HT1080 (cell line): ENCODE measurements at regions not wholly inside any gene's neighbourhood (a gene's known extent, or its start where the extent isn't known, plus 50 kb on each side); places are given as distances from the start of the nearest gene placed in this dataset.

Experiments used
- DNase-seq: peaks from one replicate; pipeline ENCODE4 v3.0.0-alpha.2; 2015; ENCODE audit warnings: low read depth

DNA sequence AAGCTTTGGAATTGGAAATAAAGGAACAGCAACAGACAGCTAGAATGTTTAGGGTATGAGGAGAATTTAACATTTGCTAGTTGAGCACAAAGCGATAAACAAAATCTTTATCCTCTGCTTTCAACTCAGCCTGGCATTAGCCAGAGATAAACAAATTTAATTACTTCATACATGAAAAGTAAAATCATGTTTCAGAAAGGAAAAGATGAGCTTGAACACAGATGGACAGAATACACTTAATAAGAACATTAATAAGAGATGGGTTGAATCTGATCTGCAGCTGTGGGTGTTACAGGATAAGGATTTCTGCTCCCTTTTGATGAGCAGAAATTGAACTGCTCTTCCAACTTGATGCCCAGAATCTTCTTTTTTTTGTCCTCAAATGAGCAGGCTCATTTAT lies 275.2 kb downstream of the CSNK1G3 start:
- DNase-seq: no peak

DNA sequence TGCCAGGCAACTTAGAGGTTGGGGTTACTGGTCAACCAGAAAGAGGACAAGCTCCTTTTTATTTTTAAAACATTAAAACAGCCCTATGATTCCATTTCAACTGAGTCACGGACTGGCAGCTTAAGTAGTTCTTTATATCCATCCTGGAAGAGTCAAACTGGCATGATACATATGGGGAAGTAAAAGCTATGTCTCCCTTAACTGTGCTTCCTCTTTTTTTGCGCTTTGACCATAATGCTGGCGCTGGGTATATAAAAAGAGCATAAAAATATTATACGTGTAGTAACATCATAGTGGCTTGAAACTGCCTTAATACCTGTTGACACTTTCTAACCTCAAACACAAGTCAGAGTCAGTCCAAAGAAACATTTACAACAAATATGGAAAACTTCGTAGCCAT lies 274.4 kb downstream of the CSNK1G3 start:
- no peak for DNase-seq

DNA sequence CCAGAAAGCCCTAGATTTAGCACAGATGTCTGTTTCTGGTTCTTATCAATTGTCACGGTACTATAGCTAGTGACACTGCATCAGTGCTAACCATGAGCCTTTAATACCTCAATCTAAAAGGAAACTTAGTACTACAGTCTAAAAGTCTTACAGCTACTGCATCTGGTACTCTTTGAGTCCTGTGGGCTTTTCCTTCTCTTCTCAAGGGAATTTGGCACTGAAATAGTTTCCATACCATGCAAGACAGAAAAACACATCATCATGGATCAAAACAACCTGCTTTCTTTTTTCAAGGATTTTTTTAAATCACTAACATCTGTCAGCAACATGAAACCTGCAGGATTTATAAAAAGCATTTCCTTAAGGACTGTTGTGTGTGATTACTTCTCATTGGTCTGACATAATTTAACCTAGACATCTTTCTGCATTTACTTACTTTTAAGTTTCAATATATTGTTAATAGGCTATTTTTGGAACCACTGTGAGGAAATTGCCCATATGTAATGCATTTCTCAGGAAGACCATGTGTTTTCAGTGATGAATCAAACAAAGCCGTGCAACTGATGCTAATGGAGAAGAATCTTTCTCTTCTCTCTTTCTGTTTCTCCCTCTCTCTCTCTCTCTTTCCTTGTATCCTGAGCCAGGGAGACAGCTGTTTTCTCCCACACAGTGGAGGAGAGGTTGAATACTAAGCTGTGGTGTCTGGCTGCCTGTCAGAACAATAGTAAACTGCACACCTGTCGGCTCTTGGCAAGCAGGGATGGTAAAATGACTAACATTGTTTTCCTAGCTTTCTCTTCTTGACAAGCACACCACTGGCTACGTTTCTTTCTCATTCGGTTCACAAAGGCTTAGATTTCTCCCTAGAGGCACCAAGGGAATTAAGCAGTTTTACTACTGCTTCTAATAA lies 273.4 kb downstream of the CSNK1G3 start:
- no peak for DNase-seq

DNA sequence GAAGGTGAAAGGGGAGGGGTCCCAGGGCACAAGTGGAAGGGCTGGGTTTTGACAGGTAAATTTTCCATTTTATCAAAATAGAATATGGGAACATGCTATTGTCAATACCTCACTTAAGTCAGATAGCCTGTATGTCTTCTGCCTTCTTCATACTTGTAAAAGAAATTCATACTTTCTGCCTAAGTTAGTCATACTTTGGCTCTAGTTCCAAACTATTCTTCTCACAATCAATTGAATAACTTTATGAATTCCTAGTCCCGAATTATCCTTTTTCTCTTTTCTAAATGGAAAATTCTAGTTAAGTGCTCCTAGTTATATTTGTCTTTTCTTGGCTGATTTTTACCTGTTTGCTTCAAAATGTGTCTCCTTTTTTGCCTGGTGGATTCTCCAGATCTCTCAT lies 271.4 kb downstream of the CSNK1G3 start:
- DNase-seq: no peak

DNA sequence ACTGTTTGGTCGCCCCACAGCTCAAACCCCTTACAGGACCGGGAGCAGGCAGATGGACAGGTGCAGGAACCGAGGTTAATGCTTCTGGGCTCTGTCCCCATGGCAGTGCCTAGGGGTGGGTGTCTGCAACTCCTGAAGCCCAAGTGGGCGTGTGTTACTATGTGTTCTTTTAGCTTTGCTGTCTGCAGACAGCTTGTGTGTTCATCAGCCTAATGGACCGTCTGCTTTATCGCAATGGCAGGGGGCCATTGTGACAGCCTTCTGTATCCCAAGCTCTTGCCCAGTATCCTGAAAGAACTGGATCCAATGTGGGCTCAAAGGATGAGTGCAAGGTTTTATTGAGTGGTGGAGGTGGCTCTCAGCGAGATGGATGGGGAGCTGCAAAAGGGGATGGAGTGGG lies 266.7 kb downstream of the CSNK1G3 start:
- DNase-seq: no peak

DNA sequence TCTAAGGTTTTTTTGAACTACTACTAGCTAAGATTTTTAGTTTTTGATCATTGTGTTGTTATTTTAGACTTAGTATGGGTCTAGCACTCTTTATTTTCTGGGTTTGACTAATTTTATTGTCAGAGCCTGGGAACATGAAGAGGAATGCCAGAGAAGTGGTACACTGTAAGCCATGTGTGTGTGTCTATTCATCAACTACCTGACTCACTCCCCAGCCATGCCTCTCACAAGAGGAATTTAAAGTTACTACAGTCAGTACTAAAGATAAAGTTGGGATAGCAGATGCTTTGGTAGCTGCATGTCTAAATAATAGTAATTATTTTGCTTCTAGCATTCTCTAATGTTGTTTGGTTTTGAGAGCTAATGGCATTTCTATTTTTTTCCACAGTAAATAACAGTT lies 264.8 kb downstream of the CSNK1G3 start:
- DNase-seq: peak; percentile 60

DNA sequence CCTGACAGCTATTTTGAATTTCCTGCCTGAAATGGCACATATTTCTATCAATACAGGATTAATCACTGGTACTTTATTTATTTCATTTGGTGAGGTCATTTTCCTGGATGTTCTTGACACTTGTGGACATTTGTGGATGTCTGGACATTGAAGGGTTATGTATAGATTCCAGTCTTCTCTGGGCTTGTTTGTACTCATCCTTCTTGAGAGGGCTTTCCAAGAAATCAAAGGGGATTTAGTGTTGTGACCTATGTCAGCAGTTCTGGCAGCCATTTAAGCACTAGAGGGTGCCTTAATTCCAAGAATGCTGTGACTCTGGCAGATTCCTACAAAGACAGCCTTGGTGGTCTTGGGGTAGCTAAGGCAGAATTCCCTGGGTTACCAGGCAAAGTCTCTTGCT lies 259.7 kb downstream of the CSNK1G3 start:
- DNase-seq: no peak

DNA sequence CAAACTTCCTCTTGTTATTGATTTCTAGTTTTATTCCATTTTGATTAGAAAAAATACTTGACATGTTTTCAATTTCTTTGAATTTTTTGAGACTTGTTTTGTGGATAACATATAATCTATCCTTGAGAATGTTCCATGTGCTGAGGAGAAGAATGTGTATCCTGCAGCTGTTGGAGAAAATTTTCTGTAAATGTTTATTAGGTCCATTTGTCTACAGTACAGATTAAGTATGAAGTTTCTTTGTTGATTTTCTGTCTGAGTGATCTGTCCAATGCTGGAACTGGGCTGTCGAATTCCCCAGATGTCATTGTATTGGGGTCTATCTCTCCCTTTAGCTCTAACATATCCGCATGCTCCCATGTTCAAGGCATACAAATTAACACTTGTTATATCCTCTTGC lies 251.2 kb downstream of the CSNK1G3 start:
- no peak for DNase-seq

DNA sequence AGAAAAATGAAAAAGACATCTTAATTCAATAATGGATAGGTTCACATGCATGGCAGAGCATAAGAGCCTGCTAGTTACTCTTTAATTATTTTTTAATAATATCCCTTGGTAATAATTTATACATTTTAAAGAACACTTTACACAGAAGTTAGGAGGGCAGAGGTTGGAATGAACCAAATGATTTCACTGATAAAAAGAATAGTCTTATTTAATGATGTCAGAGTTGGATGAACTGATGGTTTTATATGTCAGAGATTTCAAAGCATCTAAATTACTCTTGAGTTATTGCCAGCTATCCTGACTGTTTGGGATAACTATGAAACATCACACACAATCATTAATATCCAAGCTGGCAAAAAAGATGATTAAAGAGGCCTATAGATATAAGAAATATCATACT lies 244.8 kb downstream of the CSNK1G3 start:
- no peak for DNase-seq

DNA sequence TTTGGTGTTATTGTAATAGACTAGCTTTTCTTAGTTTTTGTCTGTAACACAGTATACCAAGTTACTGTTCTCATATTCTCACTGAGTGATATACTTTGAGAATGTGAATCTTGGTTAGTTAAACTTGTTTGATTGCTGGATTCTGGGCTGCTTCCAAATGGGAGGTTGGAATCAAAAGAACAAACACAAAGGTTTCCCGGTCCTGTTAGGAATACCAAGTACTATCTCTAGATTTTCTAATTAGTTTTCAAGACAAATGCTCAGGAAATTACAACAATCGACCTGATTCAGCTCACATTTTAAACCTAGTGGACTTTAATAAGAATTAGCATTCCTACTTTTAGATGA lies 244.3 kb downstream of the CSNK1G3 start:
- DNase-seq: no peak

DNA sequence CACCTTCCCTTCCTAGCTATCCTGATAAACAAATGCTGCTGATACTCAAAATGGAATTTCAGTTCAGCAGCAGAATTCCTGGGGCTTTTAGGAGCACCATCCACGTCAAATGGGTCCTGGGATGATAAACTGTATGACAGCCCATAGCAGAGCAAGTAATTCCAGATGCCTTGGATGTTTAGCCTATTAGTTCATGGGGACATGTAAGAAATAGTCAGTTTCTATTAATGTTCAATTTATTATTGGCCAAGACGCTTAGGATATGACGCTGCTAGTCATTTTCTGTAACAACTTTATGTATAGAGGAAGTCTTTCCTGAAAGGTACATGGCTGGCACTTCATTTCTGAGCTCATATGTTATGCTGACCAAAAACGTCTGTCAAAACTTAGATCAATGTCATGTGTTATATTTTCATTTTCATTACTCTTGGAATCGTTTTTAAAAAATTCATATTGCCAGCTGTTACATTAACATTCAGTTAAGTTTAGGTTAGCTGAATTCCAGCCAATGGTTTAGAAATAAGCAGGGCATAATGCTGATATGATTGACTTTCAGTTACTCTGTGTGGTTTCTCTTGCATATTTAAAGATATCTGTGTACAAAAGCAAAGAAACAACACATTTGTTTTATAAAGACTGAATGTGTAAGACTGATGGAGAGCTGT lies 243.8 kb downstream of the CSNK1G3 start:
- DNase-seq: no peak

DNA sequence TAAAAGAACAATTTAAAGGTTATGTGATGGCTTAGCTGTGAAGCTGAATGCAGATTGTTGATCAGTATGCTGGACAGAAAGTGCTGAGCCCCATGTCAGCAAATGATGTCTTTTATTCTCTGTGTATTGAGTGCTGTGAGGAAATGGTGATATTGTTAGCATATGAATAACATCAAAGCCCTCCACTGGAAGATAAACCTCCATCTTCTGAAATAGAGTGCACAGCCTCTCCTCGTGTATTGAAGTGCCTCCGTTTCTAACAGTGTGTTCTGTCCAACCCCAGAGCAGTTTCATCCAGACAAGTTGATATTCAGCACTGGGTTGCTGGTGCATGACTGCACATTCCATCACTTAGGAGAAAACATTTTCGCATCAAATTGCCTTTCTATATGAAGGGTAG lies 242.9 kb downstream of the CSNK1G3 start:
- no peak for DNase-seq

DNA sequence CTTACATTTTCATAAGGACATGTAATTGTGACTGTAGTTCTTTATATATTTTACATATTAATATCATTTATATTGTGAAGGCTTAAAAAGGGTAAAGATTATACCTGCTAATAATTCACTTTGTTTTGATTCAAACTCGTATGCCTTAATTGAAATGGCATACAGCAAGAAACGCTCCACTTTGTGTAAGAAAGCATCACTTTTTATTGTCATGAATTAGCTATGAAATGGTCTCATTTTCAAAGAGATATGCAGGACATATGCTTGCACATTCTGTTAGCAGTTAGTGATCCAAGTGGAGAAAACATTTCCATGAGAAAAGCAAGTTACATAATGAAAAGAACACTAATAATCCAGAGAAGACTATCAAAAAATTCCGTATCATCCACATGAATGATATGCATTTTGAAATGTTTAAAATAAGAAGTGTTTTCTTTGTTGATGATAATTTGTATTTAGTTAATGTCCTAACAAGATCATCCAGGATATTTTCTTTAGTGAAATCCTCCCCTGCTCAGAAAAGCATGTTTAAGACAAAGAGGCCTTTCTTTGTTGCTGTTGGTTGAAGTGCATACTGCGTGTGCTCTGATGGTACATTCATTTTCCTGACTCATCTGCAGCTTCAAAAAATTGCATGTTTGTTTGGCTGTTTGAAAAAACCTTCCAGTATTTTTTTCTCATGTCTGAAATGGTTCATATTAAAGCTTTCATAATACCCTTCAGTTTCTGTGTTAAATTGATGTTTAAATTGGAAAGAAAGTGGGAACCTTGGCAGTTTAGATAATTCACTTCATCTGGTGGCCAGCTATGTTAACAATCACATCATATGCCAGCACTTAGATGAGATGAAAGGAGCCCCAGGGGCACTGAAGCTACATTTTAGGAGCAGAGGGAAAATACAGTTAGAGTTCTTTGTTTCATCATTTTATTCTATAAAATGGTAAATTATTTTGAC lies 242.2 kb downstream of the CSNK1G3 start:
- peak; percentile 54 for DNase-seq

DNA sequence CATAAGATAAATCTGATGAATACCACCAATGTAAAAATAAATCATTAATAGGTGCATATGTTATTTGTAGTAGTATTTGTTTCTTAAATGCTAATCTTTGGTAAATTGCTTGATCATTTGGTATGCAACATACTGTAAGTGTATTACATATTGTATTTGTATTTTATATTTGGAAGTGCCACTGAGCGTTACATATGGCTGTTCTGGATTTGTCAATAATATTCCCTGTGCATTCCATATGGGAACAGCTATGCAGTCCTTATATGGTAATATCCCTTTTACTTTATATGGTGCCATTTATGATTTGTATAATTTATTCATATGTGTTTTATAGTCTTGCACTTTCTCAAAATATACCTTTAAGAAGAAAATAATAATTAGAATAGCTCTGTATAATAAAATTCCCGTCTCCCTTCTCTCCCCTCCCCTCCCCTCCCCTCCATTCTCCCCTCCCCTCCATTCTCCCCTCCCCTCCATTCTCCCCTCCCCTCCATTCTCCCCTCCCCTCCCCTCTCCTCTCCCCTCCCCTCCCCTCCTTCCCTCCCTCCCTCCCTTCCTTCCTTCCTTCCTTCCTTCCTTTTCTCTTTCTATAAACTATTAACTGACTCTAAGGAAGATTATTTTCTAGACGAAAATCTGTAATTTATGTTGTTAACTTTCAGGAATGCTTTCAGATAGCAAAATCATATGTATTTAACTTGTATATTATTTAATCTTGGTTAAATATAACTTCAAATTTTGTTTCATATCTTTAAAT lies 241.4 kb downstream of the CSNK1G3 start:
- no peak for DNase-seq

DNA sequence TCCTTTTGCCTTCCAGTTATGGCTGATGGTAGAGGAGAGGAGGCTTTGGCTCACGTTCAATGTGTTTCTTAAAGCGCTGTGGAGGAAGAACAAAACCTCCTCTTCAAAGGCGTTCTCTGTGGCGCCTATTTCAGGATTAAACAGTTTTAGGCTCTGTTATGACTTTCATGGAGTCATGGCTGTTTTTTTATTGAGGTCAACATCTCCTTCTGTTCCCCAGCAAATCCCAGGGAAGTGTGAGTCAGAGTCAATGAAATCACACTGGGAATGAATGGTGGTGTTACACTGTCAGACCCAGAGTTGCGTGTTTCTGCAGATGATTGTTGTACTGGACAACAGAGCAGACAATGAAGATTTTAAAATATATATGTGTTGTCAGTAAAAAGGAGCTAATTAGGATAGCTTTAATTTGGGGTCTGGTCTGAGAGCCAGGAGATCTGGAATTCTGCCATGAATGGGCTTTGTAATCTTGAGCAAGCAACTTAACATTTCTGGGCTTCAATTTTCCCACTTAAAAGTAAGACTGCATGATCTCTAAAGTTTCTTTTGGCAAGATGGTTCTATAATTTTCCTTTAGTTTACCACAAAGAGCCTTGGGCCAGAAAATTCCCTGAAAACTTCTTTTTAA lies 240.7 kb downstream of the CSNK1G3 start:
- DNase-seq: peak; percentile 82

DNA sequence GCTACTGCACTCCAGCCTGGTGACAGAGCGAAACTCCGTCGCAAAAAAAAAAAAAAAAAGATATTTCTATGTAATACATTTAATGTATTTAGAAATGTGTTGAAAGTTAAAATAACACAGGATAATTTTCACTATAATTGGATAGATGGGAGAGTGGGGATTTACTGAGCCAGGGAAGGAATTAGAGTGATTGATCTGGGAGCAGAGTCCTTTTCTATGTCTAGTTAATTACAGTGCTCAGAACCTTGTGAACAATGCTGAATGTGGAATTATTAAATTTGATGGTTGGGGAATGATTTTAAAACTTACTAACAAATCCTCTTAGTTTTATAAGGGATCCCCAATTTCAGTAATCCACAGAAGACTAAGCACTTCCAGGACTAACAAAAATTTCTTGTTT lies 239.7 kb downstream of the CSNK1G3 start:
- DNase-seq: no peak

DNA sequence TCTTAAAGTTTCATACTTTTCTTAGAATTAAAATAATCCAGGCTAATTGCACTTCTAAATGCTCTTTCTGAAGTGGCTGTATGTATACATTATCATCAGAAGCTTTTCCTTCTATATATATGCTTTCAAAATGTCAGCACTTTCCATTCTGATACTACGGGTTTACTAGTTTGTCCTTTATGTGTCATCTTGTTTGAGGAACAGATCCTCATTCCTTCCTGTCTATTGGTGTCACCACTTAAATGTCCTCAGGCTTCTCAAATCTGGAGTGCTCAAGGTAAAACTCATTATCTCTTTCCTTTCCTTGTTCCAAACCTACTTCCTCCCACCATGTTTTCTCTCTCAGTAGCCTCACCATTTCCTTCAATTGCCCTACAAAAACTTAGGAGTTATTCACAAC lies 236.3 kb downstream of the CSNK1G3 start:
- DNase-seq: no peak

DNA sequence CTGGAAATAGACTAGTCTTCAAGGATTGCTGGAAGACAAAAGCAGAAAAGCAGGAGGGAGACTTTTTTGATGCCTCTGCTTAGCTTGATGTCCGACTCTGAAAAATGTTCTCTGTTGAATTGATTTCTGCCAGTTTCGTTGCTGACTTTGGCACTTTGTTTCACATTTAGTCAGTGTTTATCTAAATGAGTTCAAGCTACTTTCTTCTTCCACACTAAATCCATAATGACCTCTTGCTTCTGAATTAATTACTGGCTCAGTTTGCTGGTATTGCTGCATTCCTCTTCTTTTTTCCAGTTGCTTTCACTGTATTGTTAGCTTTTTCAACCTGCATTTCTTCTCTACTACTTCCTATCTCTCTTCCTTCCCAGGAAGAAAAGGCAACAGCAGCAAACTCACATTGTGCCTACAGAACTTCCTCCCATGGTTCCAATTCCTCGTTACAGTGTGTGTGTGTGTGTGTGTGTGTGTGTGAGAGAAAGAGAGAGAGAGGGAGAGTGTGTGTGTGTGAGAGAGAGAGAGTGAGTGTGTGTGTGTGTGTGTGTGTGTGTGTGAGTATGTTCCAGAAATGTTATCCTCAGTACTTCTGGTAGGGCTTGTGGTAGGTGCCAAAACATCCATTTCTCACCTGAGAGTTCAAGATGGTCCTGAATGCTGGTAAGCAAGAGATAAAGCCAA lies 234.8 kb downstream of the CSNK1G3 start:
- DNase-seq: no peak

DNA sequence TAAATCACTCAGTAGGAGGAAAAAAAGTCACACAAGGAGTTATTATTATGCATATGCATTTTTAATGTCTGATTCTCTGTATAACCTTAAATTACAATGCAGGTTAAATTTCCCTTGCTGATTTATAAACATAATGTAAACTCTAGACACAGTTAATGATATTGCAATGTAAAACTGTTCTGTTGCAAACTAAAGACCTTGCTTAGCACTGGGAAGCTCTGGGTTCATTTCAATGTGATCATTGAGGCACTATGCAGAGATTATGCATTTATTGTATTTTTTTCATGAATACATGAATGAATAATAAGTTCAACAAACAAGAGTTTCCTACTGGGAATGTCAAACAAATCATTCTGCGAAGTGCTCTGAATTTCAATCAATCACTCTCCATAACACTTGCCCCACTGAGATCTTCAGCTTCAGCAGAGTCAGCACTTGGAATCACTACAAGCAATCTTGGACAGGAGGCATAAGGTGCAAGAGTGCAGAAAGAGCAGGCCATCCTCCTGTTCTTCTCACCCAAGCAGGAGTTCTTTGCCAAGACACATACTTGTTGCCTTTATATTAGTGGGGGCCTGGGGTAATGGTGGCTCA lies 232.1 kb downstream of the CSNK1G3 start:
- no peak for DNase-seq

DNA sequence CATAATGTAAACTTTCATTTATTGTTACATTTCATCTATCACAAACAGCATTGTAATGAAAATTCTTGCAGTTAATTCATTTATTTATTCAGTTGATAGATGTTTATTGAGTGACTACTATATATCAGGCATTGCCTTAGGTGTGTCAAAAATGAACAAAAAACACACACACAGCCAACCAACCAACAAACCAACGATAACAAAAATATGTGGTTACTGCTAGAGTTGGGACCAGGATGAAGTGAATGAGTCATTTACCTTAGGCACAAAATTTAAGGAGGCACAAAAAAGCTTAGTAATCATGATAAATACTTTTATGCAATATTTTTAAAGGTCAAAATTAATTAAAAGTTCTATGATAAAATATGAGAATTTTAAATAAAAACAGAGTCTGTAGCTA lies 223.4 kb downstream of the CSNK1G3 start:
- no peak for DNase-seq
